ENCODE measurements at regions not wholly inside any gene's neighbourhood (a gene's known extent, or its start where the extent isn't known, plus 50 kb on each side); places are given as distances from the start of the nearest gene placed in this dataset.
A peak's percentile ranks its signal among the peaks of the same experiment; 100 is the strongest.

DNA sequence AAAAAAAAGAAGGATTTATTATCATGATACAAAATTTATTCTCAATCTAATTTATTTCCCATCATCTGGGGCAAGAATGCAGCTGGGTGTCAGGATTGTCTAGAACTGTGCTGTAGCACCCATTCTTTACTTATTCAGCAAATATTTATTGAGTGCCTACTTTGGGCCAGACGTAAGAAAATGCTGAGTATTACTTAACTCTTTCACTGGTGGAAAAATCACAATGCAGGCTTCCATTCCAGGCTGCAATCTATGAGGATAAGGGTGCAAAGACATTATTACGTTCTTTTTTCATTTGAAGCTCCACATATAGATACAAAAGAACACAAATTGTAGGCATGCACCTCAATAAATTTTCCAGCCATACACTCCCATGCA lies 86.0 kb upstream of the CDKN3 start:
- TF ChIP-seq TEAD4 (IDR thresholded peaks at IDR 0.05) = no peak
- no peak for TF ChIP-seq TCF12 (IDR thresholded peaks at IDR 0.05; ENCODE audit: low read depth)
- TF ChIP-seq CEBPB (IDR thresholded peaks at IDR 0.05) = no peak
- no peak for TF ChIP-seq EGR1 (IDR thresholded peaks at IDR 0.05)
- no peak for TF ChIP-seq RAD21 (IDR thresholded peaks at IDR 0.05; ENCODE audit: low read depth)
- TF ChIP-seq YY1 (IDR thresholded peaks at IDR 0.05; ENCODE audit: low read depth) = no peak
- TF ChIP-seq, protein P1, sequence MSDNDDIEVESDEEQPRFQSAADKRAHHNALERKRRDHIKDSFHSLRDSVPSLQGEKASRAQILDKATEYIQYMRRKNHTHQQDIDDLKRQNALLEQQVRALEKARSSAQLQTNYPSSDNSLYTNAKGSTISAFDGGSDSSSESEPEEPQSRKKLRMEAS (IDR thresholded peaks at IDR 0.05) = no peak
- TF ChIP-seq ZBTB7A (IDR thresholded peaks at IDR 0.05; ENCODE audit: low read depth) = no peak
- TF ChIP-seq NFIC (IDR thresholded peaks at IDR 0.05) = no peak
- TF ChIP-seq CREB1 (IDR thresholded peaks at IDR 0.05; ENCODE audit: low read depth) = no peak
- TF ChIP-seq FOXM1 (IDR thresholded peaks at IDR 0.05; ENCODE audit: borderline replicate concordance, low read depth) = no peak
- TF ChIP-seq, protein P2, sequence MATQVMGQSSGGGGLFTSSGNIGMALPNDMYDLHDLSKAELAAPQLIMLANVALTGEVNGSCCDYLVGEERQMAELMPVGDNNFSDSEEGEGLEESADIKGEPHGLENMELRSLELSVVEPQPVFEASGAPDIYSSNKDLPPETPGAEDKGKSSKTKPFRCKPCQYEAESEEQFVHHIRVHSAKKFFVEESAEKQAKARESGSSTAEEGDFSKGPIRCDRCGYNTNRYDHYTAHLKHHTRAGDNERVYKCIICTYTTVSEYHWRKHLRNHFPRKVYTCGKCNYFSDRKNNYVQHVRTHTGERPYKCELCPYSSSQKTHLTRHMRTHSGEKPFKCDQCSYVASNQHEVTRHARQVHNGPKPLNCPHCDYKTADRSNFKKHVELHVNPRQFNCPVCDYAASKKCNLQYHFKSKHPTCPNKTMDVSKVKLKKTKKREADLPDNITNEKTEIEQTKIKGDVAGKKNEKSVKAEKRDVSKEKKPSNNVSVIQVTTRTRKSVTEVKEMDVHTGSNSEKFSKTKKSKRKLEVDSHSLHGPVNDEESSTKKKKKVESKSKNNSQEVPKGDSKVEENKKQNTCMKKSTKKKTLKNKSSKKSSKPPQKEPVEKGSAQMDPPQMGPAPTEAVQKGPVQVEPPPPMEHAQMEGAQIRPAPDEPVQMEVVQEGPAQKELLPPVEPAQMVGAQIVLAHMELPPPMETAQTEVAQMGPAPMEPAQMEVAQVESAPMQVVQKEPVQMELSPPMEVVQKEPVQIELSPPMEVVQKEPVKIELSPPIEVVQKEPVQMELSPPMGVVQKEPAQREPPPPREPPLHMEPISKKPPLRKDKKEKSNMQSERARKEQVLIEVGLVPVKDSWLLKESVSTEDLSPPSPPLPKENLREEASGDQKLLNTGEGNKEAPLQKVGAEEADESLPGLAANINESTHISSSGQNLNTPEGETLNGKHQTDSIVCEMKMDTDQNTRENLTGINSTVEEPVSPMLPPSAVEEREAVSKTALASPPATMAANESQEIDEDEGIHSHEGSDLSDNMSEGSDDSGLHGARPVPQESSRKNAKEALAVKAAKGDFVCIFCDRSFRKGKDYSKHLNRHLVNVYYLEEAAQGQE (IDR thresholded peaks at IDR 0.05; ENCODE audit: low read depth) = no peak
- no peak for TF ChIP-seq EP300 (IDR thresholded peaks at IDR 0.05; ENCODE audit: borderline replicate concordance)
- TF ChIP-seq, protein P3, sequence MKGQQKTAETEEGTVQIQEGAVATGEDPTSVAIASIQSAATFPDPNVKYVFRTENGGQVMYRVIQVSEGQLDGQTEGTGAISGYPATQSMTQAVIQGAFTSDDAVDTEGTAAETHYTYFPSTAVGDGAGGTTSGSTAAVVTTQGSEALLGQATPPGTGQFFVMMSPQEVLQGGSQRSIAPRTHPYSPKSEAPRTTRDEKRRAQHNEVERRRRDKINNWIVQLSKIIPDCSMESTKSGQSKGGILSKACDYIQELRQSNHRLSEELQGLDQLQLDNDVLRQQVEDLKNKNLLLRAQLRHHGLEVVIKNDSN (IDR thresholded peaks at IDR 0.05) = no peak
- TF ChIP-seq TAF1 (IDR thresholded peaks at IDR 0.05; ENCODE audit: low read depth) = no peak

DNA sequence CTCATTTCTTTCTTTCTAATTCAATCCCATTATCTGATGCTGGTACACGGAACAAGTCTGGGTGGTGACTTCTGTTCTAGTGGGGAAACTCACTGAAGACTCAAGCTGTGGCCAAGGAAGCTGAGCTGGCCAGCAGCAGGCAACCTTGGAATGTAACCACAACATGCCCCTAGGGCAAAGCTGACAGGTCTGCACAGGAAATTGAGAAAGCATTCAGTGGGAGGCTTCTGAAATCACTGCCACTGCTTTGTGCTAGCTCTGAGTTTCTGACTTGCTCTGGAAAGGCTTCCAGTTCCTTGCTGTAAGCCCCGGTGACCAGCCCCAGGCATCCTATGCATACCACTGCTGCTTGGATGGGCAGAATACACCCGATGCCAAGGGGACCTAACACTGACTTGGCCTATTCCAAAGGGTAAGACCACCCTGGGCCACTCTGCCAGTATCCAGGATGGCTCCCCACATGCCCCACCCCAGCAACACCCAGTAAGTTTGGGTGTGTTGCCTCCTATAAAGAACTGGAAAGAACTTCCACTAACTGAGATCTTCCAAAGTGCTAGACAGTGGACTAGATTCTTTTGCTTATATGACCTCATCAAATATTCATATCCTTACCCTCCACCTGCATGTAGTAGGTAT lies 84.5 kb upstream of the CDKN3 start:
- TF ChIP-seq, protein P2 (IDR thresholded peaks at IDR 0.05; ENCODE audit: low read depth) = no peak
- TF ChIP-seq, protein P3 (IDR thresholded peaks at IDR 0.05) = no peak
- TF ChIP-seq CREB1 (IDR thresholded peaks at IDR 0.05; ENCODE audit: low read depth) (no peak), TAF1 (IDR thresholded peaks at IDR 0.05; ENCODE audit: low read depth) (no peak), EP300 (IDR thresholded peaks at IDR 0.05; ENCODE audit: borderline replicate concordance) (no peak), TCF12 (IDR thresholded peaks at IDR 0.05; ENCODE audit: low read depth) (no peak), ZBTB7A (IDR thresholded peaks at IDR 0.05; ENCODE audit: low read depth) (no peak), TEAD4 (IDR thresholded peaks at IDR 0.05) (peak; percentile 27; the same call in 1 of the 2 replicates)

DNA sequence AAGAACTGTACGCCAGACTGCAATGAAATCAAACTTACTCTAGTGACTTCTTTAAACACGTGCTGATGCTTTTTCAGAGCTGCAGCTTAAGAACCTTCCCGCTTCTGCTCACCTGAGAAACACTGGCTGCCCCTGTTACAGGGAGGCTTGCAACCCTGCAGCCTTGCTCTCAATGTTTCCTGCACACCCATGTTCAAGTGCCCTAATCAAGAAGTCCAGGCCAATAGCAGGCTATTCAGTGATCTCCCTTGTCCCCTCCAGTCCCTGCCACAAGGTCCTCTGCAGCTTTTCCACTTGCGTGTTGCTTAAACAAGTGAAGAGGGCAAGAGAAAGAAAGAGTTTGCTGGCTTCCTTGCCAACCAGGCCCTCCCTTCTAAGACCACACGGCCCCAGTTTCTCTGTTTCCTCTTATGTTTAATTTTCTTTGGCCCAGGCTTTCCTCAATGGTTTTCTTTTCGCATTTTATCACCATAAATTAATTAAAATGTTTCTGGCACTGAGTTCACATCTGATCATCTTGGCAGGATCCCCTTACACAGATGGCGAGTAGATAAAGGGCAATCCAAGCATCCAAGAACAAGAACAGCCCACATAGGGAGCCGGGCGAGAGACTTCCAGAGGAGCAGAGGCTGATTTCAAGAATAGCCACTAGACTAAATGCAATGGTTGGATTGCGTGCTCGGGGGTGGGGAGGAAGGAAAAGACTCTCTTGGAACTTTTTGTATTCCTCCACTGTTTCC lies 82.3 kb upstream of the CDKN3 start:
- no peak for TF ChIP-seq EP300 (IDR thresholded peaks at IDR 0.05; ENCODE audit: borderline replicate concordance)
- no peak for TF ChIP-seq EGR1 (IDR thresholded peaks at IDR 0.05)
- TF ChIP-seq TCF12 (IDR thresholded peaks at IDR 0.05; ENCODE audit: low read depth) = no peak
- TF ChIP-seq, protein P1 (IDR thresholded peaks at IDR 0.05) = no peak
- TF ChIP-seq, protein P2 (IDR thresholded peaks at IDR 0.05; ENCODE audit: low read depth) = no peak
- no peak for TF ChIP-seq CEBPB (IDR thresholded peaks at IDR 0.05)
- no peak for TF ChIP-seq FOXM1 (IDR thresholded peaks at IDR 0.05; ENCODE audit: borderline replicate concordance, low read depth)
- no peak for TF ChIP-seq ZBTB7A (IDR thresholded peaks at IDR 0.05; ENCODE audit: low read depth)
- TF ChIP-seq, protein P3 (IDR thresholded peaks at IDR 0.05) = no peak
- no peak for TF ChIP-seq CREB1 (IDR thresholded peaks at IDR 0.05; ENCODE audit: low read depth)
- no peak for TF ChIP-seq RAD21 (IDR thresholded peaks at IDR 0.05; ENCODE audit: low read depth)

All from Ishikawa (cell line).